Testis (tissue), 2 donors: ENCODE measurements at regions not wholly inside any gene's neighbourhood (a gene's known extent, or its start where the extent isn't known, plus 50 kb on each side); places are given as distances from the start of the nearest gene placed in this dataset.

Experiments used
- DNase-seq: peaks from one replicate; pipeline ENCODE4 v3.0.0-alpha.2; 2019
- H3K27ac ChIP-seq, 2 donors: fragments of 200-600 bp; sonication (generic); one replicate each; pipeline ENCODE4 v1.5.1; 2019
- H3K27me3 ChIP-seq: fragments of 200-600 bp; sonication (generic); one replicate; pipeline ENCODE4 v1.5.1; 2019
- H3K36me3 ChIP-seq: fragments of 200-600 bp; sonication (generic); one replicate; pipeline ENCODE4 v1.5.1; 2017; ENCODE audit warnings: low read depth; ENCODE audit errors: missing control alignments
- H3K4me1 ChIP-seq: fragments of 200-600 bp; sonication (generic); one replicate; pipeline ENCODE4 v1.5.1; 2019
- H3K4me3 ChIP-seq, 2 donors: fragments of 200-600 bp; sonication (generic); one replicate each; pipeline ENCODE4 v1.5.1; 2017 to 2019
- H3K9me3 ChIP-seq: fragments of 200-600 bp; sonication (generic); one replicate; pipeline ENCODE4 v1.5.1; 2017
- CTCF ChIP-seq, 3 experiments: fragments of 450-650 bp in 2 of 3; fragments of 200-600 bp in 1 of 3; sonication (generic) in 1 of 3; IDR thresholded peaks; one replicate each; pipeline ENCODE4 v1.5.1; 2016 to 2019; ENCODE audit warnings: antibody characterized with exemption in 3 of 3, mild to moderate bottlenecking in 2 of 3, moderate library complexity in 1 of 3
- POLR2A ChIP-seq: fragments of 450-650 bp; IDR thresholded peaks from one replicate; pipeline ENCODE4 v1.6.1; 2017; ENCODE audit warnings: antibody characterized with exemption, mild to moderate bottlenecking, moderate library complexity
- WGBS, 2 donors: methylation state at CpG; one replicate each; pipeline ENCODE4 v1.1.5; 2018; 5-methylcytosine and 5-hydroxymethylcytosine counted together
- intact Hi-C: fragments of 100-400 bp; cut with DNase I; formaldehyde crosslinking; loops from one replicate; pipeline ENCODE4 v1.15.1; 2023; ENCODE audit warnings: low total_unique reads

- no peaks in the 10 kb centered on the region for H3K36me3 ChIP-seq
- TF ChIP-seq CTCF (IDR thresholded peaks at IDR 0.05), result no peak
- TF ChIP-seq POLR2A, result no peak
- no peak overlapping the region for H3K4me3 ChIP-seq
- no peak for DNase-seq
- no peak overlapping the region for H3K27ac ChIP-seq
- intact Hi-C loops, result no loop called here
- no peaks in the 10 kb centered on the region for H3K4me1 ChIP-seq
- 62 to 71% methylated on average over 5 of the region's 5 CpGs for WGBS, 2 donors
- no peaks in the 10 kb centered on the region for H3K27me3 ChIP-seq
- no peaks in the 10 kb centered on the region for H3K9me3 ChIP-seq
These were observed 514.4 kb downstream of the DMAC1 start for GRCh38 chr9:7285199-7285598.

GRCh38 chr9:7284517-7284916, 515.1 kb downstream of the DMAC1 start:
- H3K27ac ChIP-seq, result no peak overlapping the region
- WGBS, 2 donors, result 47 to 59% methylated on average over 2 of the region's 2 CpGs

DNA sequence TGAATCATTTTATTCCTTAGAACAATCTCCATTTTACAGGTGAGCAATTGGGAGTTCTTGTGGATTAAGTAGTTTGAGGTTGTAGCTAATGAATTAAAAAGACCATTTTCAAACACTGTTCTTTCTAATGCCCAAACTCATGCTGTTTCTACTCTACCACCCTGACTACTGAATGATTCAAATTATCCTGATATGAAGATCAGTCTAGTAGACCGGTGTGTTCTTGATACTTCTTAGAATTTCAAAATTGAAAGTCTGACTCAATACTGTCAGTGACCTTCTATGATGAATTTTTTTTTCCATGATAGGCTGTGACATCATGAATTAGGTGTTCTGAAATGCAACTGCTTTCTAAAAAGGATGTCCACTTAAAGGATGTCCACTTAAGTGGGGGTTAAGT, 515.5 kb downstream of the DMAC1 start:
- Histone ChIP-seq H3K9me3 (no peaks in the 10 kb centered on the region), H3K4me3 (no peak overlapping the region), H3K36me3 (no peaks in the 10 kb centered on the region), H3K27me3 (no peaks in the 10 kb centered on the region), H3K4me1 (no peaks in the 10 kb centered on the region), H3K27ac (no peak overlapping the region)
- TF ChIP-seq CTCF (IDR thresholded peaks at IDR 0.05) (no peak), POLR2A (no peak)
- DNase-seq, result no peak
- intact Hi-C loops, result no loop called here
- 93 to 96% methylated on average over 1 of the region's 1 CpG for WGBS, 2 donors

More at GRCh38 chr9:7284517-7284916, 515.1 kb downstream of the DMAC1 start:
- Histone ChIP-seq H3K36me3 (no peaks in the 10 kb centered on the region), H3K4me3 (no peak overlapping the region), H3K4me1 (no peaks in the 10 kb centered on the region), H3K27me3 (no peaks in the 10 kb centered on the region), H3K9me3 (no peaks in the 10 kb centered on the region)
- intact Hi-C loops, result no loop called here
- TF ChIP-seq CTCF (IDR thresholded peaks at IDR 0.05) (no peak), POLR2A (no peak)
- no peak for DNase-seq

- no peak for DNase-seq
- H3K4me3 ChIP-seq, result no peak overlapping the region
- H3K36me3 ChIP-seq, result no peaks in the 10 kb centered on the region
- no peaks in the 10 kb centered on the region for H3K4me1 ChIP-seq
- no peaks in the 10 kb centered on the region for H3K27me3 ChIP-seq
- TF ChIP-seq CTCF (IDR thresholded peaks at IDR 0.05), result peak in 1 of 3 experiments; percentile 23
- no peak for TF ChIP-seq POLR2A
- WGBS, 2 donors, result 60 to 64% methylated on average over 5 of the region's 5 CpGs
- intact Hi-C loops, result no loop called here
- no peak overlapping the region for H3K27ac ChIP-seq
- H3K9me3 ChIP-seq, result no peaks in the 10 kb centered on the region
These were observed 515.8 kb downstream of the KDM4C start for GRCh38 chr9:7273575-7273974.

- H3K27me3 ChIP-seq, result no peaks in the 10 kb centered on the region
- intact Hi-C loops, result no loop called here
- no peaks in the 10 kb centered on the region for H3K36me3 ChIP-seq
- no peaks in the 10 kb centered on the region for H3K9me3 ChIP-seq
- no peak for DNase-seq
- no peaks in the 10 kb centered on the region for H3K4me1 ChIP-seq
- no peak overlapping the region for H3K27ac ChIP-seq
- 58 to 62% methylated on average over 14 of the region's 14 CpGs for WGBS, 2 donors
- no peak overlapping the region for H3K4me3 ChIP-seq
- TF ChIP-seq CTCF (IDR thresholded peaks at IDR 0.05) (no peak), POLR2A (no peak)
These were observed 509.3 kb downstream of the KDM4C start for GRCh38 chr9:7266911-7267595.
